GM21528 (cell line): ENCODE measurements at regions not wholly inside any gene's neighbourhood (a gene's known extent, or its start where the extent isn't known, plus 50 kb on each side); places are given as distances from the start of the nearest gene placed in this dataset.
"Not testable (repeated sequence)": the region's sequence is repeated elsewhere in the genome, so short reads cannot be mapped to it uniquely, and the experiment has no call there.

ENCODE experiments used
- ATAC-seq: cut with Tn5 transposase; IDR thresholded peaks from one replicate; pipeline ENCODE4 v1.9.1; 2021; ENCODE audit warnings: mild to moderate bottlenecking, moderate library complexity; ENCODE audit not compliant: unreplicated experiment, low FRiP score

DNA sequence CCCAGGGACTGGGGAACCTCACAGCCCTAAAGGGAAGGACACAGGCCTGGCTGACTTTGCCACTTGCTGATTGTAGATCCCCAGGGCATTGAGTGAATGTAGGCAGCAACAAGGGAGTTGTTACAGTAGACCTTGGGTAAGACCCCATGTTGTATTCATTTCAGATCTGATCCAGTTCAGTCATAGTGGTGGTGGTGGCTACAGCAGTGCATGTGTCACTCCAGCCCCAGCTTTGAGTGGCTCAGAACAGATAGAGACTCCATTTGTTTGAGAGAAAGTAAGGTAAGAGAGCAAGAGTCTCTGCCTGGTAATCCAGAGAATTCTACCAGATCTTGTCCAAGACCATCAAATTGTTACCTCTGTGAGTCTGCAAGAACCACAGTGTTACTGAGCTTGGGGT lies 278.7 kb upstream of the SATB1 start:
- ATAC-seq: no peak

DNA sequence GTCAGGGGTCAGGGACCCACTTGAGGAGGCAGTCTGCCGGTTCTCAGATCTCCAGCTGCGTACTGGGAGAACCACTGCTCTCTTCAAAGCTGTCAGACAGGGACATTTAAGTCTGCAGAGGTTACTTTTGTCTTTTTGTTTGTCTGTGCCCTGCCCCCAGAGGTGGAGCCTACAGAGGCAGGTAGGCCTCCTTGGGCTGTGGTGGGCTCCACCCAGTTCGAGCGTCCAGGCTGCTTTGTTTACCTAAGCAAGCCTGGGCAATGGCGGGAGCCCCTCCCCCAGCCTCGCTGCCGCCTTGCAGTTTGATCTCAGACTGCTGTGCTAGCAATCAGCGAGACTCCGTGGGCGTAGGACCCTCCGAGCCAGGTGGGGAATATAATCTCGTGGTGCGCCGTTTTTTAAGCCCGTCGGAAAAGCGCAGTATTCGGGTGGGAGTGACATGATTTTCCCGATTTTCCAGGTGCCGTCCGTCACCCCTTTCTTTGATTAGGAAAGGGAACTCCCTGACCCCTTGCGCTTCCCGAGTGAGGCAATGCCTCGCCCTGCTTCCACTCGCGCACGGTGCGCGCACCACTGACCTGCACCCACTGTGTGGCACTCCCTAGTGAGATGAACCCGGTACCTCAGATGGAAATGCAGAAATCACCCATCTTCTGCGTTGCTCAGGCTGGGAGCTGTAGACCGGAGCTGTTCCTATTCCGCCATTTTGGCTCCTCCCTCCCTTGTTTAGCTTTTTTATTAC lies 268.6 kb upstream of the SATB1 start:
- not testable (repeated sequence) for ATAC-seq

DNA sequence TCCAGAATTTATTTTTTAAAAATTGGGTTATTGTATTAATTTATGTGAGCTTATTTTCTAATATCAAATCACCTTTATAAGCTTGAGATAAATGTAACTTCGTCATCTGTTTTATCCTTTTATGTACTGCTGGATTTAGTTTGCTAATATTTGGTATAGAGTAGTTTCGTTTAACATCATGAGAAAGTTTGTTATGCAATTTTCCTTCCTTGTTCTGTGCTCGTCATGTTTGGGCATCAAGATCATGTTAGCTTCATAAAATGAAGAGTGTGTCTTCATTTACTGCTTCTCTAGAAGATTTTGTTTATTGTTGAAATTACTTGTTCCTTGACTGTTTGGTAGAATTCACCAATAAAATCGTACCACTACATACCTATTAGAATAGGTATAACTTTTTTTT lies 262.1 kb upstream of the SATB1 start:
- no peak for ATAC-seq

DNA sequence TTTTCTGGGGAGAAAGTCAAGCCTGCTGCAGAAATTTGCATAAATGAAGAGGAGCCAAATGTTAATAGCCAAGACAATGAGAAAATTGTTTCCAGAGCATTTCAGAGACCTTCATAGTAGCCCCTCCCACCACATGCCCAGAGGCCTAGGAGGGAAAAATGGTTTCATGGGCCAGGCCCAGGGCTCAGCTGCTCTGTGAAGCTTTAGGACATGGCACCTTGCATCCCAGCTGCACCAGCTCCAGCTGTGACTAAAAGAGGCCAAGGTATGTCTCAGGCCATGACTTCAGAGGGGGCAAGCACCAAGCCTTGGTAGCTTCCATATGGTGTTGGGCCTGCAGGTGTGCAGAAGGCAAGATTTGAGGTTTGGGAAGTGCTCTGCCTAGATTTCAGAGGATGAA lies 258.8 kb upstream of the SATB1 start:
- no peak for ATAC-seq

DNA sequence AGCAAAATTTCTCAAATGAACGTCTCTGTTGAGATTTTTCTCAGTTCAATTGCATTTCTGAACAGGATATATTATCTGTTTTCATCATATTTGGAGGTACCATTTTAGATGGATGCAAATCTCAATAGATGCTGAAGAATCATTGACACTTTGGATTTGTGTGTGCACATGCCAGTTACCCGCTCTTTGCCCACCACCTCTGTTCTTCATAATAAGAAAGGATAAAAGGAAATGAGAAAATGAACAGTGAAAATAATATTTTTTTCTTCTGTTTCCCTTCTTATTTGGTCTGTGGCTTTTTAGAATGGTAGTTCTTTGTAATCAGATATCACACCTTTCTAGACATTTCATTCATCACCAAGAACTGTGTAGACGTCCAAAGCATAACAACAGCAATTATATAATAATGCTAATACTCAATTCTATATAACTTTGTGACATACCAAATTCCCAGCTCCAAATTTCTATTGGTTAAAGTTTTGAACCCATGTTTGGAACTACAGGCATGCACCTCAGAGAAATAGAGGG lies 256.7 kb upstream of the SATB1 start:
- ATAC-seq: no peak

DNA sequence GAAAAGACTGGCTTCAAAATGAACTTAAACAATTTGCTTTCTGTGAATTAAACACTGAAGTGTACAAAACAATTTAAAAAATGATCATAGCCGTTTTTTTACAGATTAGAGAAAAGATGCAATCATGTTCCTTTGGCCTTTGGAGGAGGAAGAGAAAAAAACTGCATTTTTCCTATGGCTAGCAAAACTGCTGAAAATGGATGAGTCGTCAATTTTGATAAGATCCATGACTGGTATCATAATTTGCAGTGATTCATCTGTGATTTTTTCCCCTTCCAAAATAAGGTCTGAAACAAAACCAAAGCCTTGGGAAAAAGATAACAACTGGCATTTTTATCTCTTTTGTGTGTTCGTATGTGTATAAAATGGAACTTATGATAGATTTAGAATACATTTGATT lies 255.6 kb upstream of the SATB1 start:
- ATAC-seq: no peak

DNA sequence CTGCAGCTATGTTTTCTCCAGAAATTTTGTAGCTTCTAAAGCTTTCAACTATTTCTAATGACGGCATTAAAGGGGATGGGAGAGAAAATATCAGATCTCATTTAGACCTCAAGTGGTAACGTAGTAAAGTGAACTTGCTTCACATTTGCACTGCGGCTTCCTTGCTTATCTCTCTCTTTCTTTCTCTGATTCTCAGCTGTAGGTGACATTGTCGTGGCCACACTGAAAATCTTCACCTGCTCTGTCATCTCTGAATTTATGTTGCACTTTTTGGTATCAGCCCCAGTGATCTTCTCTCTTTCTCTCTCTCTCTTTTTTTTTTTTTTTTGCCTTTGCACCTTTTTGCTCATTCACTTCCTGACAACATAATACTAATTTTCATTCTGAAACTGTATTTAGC lies 254.1 kb upstream of the SATB1 start:
- no peak for ATAC-seq

DNA sequence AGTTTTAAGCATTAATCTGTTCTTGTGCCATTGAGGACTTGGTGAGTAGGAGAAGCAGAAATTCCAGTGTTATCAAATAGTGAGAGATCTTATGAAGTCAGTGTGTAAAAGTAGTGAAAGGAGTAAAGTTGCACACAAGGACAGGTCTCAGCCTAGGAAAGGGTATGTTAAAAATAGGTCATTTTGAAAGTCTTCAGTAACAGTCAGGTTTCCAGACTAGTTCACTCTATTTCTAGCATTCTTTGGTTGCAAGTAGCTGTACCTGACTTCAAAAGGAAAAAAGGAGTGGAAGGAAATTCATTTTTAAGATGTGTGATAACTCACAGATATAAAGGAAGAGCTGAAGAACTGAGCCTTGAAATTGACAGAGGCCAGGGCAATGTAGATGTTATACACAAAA lies 250.1 kb upstream of the SATB1 start:
- no peak for ATAC-seq

DNA sequence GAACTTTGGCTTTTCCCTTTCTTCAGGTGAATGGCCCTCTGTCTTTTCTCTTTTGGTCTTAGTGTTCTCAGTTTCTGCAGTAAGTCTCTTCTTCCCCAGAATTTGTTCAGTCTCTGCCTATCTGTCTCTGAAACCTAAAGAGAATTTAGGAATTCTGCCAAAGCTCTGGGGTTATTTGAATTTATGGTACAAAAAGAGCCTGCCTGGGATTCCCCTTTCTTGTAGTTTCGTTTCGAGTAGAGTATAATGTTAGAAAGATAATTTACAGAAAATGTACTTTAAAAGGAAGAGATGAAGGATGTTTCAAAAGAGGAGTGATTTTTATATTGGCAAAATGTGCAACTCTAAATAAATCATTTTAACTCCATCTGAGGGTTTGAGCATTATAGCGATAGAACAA lies 247.4 kb upstream of the SATB1 start:
- ATAC-seq: no peak

DNA sequence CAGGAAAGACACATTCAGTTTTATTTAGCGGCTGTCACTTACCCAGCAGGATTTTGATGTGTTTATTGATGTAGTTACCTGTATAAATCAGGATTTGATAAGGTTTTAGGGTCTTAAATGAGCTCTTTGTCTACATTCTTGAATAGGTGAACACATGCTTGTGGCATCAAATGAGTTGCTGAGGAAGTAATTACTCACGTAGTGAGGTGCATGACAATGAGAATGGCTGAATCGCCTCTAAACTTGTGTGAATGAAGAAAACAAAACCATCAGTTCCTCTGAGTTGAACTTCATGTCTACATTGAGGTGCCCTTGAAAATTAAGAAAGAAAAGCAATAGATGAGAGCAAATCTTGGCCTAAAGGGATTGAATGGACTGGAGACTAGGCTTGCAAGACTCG lies 245.6 kb upstream of the SATB1 start:
- ATAC-seq: no peak

DNA sequence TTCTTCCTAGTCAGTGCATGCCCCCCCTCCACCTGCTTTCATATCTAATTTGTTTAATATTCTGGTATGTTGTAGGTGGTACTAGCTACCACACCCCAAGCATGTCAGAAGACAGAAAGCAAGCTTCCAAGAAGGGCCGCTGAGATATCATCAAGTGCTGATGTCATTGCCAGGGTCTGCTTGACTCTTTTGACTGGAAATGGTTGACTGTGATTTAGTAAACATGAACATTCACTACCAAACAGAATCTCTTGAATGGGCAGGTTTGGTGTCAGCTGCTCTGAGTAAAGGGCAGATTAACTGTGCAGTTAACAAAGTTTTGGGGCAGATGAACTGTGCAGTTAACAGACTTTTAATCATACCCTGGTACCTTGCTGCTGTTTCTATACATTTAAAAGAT lies 244.2 kb upstream of the SATB1 start:
- no peak for ATAC-seq

DNA sequence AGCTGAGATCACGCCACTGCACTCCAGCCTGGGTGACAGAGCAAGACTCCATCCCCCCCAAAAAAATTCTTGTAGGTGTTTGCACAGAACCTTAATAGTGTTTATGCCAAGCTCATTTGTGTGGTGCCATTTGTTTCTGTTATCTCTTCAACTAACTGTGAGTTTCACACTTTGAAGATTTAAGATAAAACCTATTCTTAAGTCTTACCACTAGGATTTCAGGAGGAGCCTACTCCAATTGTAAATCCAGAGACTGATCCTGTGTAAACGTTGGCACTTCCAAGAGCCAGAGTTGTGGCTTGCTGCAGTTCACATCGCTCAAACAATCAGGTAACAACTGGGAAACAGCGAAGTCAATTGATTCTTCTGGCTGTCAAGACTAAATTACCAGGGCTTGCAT lies 242.4 kb upstream of the SATB1 start:
- no peak for ATAC-seq

DNA sequence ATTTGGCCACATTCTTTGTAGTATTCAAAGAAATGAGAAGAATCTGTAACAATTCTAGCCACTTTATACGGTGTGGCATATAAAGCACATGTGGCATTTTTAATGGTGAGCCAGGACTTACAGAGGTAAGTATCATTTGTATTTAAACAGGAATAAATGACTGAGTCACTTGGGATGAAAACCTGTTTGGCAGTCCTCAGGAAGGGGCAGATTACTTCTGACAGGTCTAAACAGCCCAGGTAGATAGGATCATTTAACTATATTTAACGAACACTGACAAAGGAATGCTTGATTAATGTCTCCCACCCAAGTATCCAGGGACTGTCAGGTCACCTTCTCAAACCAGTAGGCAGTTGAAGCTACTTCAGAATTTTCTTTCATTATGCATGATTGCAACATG lies 241.5 kb upstream of the SATB1 start:
- ATAC-seq: no peak

DNA sequence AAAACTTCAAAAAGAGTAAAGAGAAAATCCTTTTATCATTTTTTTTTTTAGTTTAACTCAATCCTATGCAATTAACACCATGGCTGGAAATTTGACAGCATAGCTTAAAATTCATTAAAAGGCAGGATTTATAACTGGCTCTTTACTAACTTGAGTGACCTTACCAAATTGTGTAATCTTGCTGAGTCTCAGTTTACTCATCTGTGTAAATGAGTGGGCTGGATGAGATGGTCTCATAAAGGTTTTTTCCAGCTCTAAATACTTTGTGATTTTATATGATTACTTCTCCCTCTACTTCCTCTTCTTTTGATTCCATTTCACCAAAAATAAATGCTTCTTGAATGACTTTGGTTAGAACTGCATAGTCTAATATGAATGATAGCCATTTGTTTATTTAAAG lies 234.9 kb upstream of the SATB1 start:
- no peak for ATAC-seq

DNA sequence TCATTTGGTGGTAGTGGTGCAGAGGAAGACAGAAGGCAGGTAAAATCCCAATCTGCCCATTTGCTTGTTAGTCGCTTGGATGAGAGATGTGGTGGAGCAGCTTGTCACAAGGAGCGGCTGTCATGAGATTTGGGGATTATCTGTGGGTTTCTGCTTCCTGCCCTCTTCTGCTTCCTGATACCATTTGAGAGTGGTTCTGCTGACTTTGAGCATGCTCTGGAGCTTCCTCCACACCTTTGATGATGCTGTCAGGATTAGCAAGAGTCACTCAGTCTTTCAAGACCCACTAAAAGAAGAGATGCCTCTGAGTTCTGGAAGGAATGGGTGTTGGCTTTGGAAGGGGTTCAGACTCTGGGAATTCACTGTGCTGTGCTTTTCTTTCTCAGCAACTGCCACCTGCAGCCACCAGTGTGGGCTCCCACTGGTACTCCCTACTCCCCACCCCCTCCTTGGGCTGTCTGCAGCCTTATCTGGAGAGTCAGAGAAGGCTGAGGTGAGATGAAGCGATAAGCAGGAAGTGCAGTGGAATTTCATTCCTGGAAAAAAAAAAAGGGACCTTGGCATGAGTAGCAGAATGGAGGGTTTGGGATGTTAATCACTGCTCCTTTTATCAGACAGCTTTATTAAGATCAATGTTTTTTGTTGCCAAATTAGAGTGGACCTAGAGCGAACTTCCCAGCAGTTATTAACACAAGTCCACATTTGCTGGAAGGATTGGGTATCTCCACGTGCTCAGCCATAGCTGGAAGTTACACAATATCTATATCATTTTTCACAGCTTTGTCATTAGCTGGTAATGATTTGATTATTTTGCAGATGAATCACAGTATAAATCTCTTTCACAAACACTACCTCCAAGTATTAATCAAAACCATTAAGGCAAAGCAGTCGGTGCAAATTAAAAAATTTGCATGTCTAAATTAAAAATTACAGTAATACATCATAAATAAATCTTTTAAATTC lies 233.0 kb upstream of the SATB1 start:
- ATAC-seq: no peak

DNA sequence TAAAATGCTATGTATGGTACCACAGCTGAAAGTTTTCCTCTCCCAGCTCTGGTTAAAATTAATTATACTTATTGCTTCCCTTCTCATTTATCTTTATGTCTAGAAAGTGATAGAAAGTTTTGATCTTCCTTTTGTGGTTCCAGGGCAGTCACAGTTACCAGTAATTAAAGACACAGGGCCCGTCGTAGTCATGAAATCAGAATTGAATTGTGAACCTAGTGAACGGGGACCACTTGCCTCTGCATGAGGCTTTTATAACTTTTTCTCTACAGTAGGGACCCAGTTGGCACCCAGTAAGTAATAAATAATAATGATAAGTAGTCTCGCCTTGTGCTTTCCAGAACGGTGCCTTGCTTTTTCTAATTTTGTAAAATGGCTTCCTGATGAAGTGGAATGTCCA lies 231.7 kb upstream of the SATB1 start:
- no peak for ATAC-seq

DNA sequence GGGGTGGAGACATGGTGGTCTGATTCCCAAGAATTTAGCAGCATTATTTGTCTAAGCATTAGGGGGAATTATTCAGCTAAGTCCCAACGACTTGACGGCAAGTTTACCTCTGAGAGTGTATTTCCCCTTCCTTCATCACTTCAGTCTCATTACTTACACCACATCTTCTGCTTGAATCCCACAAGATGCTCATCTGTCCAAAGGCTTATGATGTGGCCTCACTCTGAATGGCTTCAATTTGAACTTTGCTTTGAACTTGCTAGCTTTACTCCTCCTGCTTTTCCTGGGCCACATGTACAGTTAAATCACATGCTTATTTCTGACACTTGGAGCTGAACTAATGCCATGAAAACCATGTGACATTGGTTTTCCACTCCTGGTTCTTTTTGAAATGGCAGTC lies 231.3 kb upstream of the SATB1 start:
- no peak for ATAC-seq

DNA sequence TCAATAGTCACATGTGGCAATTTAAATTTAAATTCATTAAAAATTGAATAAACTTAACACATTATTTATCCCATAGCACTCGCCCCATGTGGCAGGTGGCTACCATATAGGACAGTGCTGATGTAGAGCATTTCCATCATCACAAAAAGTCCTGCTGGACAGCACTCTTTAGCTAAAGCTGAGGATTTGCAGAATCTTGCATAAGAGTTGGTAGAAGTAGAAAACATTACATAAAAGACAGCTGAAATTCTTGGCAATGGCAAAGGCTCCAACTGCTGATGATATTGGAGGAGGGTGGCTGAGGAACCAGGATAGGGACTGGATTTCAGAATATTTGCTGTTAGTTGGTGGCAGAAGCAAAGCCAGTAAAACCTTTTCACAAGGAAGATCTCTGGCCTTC lies 230.7 kb upstream of the SATB1 start:
- no peak for ATAC-seq

DNA sequence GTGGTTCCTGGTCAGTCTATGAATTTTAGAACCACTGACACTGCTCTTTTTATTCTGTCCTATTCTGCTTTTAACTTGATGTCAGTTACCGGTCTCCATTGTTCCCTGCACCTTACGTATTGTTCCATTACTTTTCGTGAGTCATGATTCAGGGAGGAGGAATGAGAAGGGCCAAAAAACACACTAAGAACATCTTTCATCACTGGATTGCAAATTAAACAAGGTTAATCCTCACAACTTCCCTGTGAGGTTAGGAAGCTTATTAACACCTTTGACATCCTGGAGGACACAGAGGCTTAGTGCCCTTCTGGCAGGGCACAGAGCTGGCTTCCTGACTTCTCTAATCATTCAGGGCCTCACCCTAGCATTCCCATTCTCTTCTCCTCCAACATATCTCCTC lies 227.6 kb upstream of the SATB1 start:
- ATAC-seq: no peak

DNA sequence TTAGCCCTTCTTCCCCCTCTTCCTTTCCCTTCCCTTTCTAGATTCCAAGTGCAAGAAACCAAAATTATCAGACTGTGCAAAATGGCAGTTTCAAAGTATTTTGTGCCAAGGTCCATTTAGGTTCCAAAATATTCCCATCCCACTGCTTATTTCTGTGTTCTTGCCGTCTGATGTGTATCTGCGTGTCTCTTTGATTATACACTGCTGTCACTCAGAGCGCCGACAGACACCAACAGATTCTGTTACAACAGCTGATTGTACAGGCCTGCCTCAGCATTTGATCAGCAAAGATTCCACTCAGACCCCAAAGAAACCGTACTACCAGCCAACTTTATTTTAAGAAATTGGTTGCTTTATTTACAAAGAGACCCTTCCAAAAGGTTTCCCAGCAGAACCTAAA lies 225.6 kb upstream of the SATB1 start:
- ATAC-seq: no peak

DNA sequence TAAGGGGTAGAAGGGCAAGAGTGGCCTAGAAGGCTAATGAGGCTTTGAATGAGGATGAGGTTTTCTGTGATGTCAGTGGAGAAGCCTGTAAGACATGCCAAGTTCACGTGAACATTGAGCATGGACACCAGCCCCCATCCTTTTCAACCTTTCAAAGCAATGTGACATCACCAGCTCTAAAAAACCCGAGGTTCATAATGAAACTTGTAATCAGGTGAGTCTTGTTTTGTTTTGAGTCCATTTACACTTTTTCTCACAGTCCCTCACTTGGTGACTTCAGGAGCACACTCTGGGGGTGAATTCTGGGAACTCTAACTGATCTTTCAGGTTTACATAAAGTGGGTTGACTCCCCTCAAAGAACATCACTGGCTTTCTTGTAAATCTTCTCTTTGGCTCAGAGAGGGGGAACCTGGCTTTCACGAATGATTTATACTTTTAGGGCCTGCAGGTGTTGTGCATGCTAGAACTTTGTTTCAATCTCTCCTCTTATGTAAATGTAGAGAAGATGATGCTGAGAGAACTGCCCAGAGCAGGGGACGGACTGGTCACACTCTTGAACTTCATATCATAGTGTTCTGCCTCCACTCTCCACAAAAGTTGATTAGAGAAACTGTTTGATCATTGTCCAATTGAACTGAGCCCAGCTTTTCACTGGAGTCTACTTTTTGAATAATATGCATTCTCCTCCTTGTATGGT lies 224.7 kb upstream of the SATB1 start:
- peak; percentile 87 for ATAC-seq
